SK-N-SH treated with all-trans-retinoic acid at 6 μM for 48 hours (cell line): ENCODE measurements at regions not wholly inside any gene's neighbourhood (a gene's known extent, or its start where the extent isn't known, plus 50 kb on each side); places are given as distances from the start of the nearest gene placed in this dataset.

ENCODE experiments used
- ATAC-seq: fragments of 200-7000 bp; cut with Tn5 transposase; 3 replicates; pipeline ENCODE4 v1.9.1; 2020; ENCODE audit warnings: mild to moderate bottlenecking, moderate library complexity
- BACH2 ChIP-seq: fragments of 250-450 bp; sonication (Bioruptor Pico); IDR thresholded peaks from 2 replicates; pipeline ENCODE4 v1.9.0; 2021; ENCODE audit warnings: mild to moderate bottlenecking, borderline replicate concordance
- CSDC2 ChIP-seq: fragments of 250-450 bp; sonication (Bioruptor Pico); IDR thresholded peaks from 2 replicates; pipeline ENCODE4 v1.5.0; 2020; ENCODE audit warnings: mild to moderate bottlenecking, moderate library complexity
- ESRRG ChIP-seq: fragments of 250-450 bp; sonication (Bioruptor Pico); IDR thresholded peaks from 2 replicates; pipeline ENCODE4 v1.6.1; 2021; ENCODE audit warnings: mild to moderate bottlenecking
- ISL1 ChIP-seq: fragments of 250-450 bp; sonication (Bioruptor Pico); IDR thresholded peaks from 2 replicates; pipeline ENCODE4 v2.1.2; 2022; ENCODE audit warnings: mild to moderate bottlenecking, moderate library complexity
- OSR1 ChIP-seq: fragments of 250-450 bp; sonication (Bioruptor Pico); IDR thresholded peaks from 2 replicates; pipeline ENCODE4 v1.8.0; 2022; ENCODE audit warnings: moderate library complexity, mild to moderate bottlenecking, inconsistent platforms
- PPARA ChIP-seq: fragments of 250-450 bp; sonication (Bioruptor Pico); IDR thresholded peaks from 2 replicates; pipeline ENCODE4 v1.5.0; 2020; ENCODE audit warnings: mild to moderate bottlenecking, borderline replicate concordance
- SNAI2 ChIP-seq: fragments of 250-450 bp; sonication (Bioruptor Pico); IDR thresholded peaks from 2 replicates; pipeline ENCODE4 v1.5.0; 2020; ENCODE audit warnings: mild to moderate bottlenecking, moderate library complexity
- TCF4 ChIP-seq: fragments of 250-450 bp; sonication (Bioruptor Pico); IDR thresholded peaks from 2 replicates; pipeline ENCODE4 v1.8.0; 2021; ENCODE audit warnings: mild to moderate bottlenecking, moderate library complexity, borderline replicate concordance
- TOX ChIP-seq: fragments of 250-450 bp; sonication (Bioruptor Pico); IDR thresholded peaks from 2 replicates; pipeline ENCODE4 v1.8.0; 2021; ENCODE audit warnings: mild to moderate bottlenecking, moderate library complexity, borderline replicate concordance
- ZC3H10 ChIP-seq: fragments of 250-450 bp; sonication (Bioruptor Pico); IDR thresholded peaks from 2 replicates; pipeline ENCODE4 v1.5.1; 2021; ENCODE audit warnings: mild to moderate bottlenecking, moderate library complexity
- ZFP3 ChIP-seq: fragments of 250-450 bp; sonication (Bioruptor Pico); IDR thresholded peaks from 2 replicates; pipeline ENCODE4 v1.5.0; 2020; ENCODE audit warnings: mild to moderate bottlenecking, moderate library complexity
- ZFP30 ChIP-seq: fragments of 450-650 bp; formaldehyde crosslinking; IDR thresholded peaks from 2 replicates; pipeline ENCODE4 v1.5.0; 2022; ENCODE audit warnings: mild to moderate bottlenecking, moderate library complexity
- ZNF565 ChIP-seq: fragments of 450-650 bp; formaldehyde crosslinking; conservative IDR thresholded peaks from 2 replicates; pipeline ENCODE4 v1.5.0; 2020; ENCODE audit warnings: low read depth, mild to moderate bottlenecking, moderate library complexity
- ZNF70 ChIP-seq: fragments of 450-650 bp; formaldehyde crosslinking; IDR thresholded peaks from 2 replicates; pipeline ENCODE4 v1.5.0; 2020; ENCODE audit warnings: mild to moderate bottlenecking, moderate library complexity
- ZNF8 ChIP-seq: fragments of 450-650 bp; formaldehyde crosslinking; IDR thresholded peaks from 2 replicates; pipeline ENCODE4 v1.5.0; 2020; ENCODE audit warnings: mild to moderate bottlenecking, moderate library complexity
- TF ChIP-seq, protein P1 (sequence below): fragments of 250-450 bp; sonication (Bioruptor Pico); IDR thresholded peaks from 2 replicates; pipeline ENCODE4 v1.8.0; 2020; ENCODE audit warnings: mild to moderate bottlenecking, moderate library complexity, borderline replicate concordance
- TF ChIP-seq, protein P2 (sequence below): fragments of 250-450 bp; sonication (Bioruptor Pico); IDR thresholded peaks from 2 replicates; pipeline ENCODE4 v1.5.1; 2021; ENCODE audit warnings: mild to moderate bottlenecking, moderate library complexity
- TF ChIP-seq, protein P3 (sequence below): fragments of 250-450 bp; sonication (Bioruptor Pico); IDR thresholded peaks from 2 replicates; pipeline ENCODE4 v1.8.0; 2021; ENCODE audit warnings: low read depth, mild to moderate bottlenecking, moderate library complexity, borderline replicate concordance

DNA sequence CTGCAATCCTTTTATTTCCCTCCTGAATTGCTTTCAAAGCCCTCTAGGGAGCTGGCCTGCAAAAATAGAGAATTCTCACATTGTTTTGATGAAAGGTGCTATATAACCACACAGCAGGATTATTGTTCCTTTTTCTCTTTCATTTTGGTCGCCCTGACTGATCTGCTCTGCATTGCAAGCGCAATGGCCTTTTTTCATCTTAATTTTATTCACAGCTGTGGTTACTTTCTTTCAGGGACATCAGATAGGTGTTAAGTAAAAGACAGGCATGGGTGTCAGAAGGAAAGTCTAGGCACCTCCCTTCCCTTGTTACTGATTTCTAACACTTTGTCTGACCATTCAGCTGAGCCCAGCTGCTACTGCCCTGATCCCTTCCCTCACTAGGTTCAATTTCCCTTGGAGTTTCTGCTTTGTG, 850.5 kb upstream of the MAP3K7 start:
- no peak for ATAC-seq
- TF ChIP-seq TCF4 (CRISPR knock-in tag) (no peak), PPARA (CRISPR knock-in tag) (no peak), SNAI2 (CRISPR knock-in tag) (no peak), CSDC2 (CRISPR knock-in tag) (no peak), ZNF70 (no peak), ESRRG (no peak), OSR1 (CRISPR knock-in tag) (no peak), ZC3H10 (CRISPR knock-in tag) (no peak), ZFP3 (CRISPR knock-in tag) (no peak), TOX (no peak), BACH2 (CRISPR knock-in tag) (no peak)
- TF ChIP-seq, protein P1, sequence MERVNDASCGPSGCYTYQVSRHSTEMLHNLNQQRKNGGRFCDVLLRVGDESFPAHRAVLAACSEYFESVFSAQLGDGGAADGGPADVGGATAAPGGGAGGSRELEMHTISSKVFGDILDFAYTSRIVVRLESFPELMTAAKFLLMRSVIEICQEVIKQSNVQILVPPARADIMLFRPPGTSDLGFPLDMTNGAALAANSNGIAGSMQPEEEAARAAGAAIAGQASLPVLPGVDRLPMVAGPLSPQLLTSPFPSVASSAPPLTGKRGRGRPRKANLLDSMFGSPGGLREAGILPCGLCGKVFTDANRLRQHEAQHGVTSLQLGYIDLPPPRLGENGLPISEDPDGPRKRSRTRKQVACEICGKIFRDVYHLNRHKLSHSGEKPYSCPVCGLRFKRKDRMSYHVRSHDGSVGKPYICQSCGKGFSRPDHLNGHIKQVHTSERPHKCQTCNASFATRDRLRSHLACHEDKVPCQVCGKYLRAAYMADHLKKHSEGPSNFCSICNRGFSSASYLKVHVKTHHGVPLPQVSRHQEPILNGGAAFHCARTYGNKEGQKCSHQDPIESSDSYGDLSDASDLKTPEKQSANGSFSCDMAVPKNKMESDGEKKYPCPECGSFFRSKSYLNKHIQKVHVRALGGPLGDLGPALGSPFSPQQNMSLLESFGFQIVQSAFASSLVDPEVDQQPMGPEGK: no peak
- TF ChIP-seq, protein P2, sequence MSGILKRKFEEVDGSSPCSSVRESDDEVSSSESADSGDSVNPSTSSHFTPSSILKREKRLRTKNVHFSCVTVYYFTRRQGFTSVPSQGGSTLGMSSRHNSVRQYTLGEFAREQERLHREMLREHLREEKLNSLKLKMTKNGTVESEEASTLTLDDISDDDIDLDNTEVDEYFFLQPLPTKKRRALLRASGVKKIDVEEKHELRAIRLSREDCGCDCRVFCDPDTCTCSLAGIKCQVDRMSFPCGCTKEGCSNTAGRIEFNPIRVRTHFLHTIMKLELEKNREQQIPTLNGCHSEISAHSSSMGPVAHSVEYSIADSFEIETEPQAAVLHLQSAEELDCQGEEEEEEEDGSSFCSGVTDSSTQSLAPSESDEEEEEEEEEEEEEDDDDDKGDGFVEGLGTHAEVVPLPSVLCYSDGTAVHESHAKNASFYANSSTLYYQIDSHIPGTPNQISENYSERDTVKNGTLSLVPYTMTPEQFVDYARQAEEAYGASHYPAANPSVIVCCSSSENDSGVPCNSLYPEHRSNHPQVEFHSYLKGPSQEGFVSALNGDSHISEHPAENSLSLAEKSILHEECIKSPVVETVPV: no peak
- TF ChIP-seq, protein P3, sequence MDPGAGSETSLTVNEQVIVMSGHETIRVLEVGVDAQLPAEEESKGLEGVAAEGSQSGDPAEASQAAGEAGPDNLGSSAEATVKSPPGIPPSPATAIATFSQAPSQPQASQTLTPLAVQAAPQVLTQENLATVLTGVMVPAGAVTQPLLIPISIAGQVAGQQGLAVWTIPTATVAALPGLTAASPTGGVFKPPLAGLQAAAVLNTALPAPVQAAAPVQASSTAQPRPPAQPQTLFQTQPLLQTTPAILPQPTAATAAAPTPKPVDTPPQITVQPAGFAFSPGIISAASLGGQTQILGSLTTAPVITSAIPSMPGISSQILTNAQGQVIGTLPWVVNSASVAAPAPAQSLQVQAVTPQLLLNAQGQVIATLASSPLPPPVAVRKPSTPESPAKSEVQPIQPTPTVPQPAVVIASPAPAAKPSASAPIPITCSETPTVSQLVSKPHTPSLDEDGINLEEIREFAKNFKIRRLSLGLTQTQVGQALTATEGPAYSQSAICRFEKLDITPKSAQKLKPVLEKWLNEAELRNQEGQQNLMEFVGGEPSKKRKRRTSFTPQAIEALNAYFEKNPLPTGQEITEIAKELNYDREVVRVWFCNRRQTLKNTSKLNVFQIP (CRISPR knock-in tag): no peak

DNA sequence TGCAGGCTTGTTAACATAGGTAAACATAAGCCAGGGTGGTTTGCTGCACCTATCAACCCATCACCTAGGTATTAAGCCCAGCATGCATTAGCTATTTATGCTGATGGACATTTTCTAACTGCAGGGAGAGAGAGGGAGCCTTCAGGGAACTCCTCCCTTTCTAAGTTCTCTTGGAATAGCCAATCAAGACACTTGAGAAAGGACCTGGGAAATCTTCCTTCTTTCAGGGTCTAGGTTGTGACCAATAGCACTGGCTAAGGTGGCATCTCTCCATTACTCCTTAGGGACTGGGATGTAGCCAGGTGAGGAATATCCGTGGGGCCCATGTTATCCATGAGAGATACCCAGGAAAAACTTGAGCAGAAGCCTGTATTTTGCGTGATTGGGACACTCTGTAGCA, 849.6 kb upstream of the MAP3K7 start:
- no peak for ATAC-seq
- TF ChIP-seq ISL1 (CRISPR knock-in tag): no peak
- TF ChIP-seq, protein P3 (CRISPR knock-in tag): no peak
- TF ChIP-seq CSDC2 (CRISPR knock-in tag): no peak
- TF ChIP-seq PPARA (CRISPR knock-in tag): no peak
- no peak for TF ChIP-seq ZFP30 (CRISPR knock-in tag)
- TF ChIP-seq ESRRG: no peak
- TF ChIP-seq OSR1 (CRISPR knock-in tag): no peak

DNA sequence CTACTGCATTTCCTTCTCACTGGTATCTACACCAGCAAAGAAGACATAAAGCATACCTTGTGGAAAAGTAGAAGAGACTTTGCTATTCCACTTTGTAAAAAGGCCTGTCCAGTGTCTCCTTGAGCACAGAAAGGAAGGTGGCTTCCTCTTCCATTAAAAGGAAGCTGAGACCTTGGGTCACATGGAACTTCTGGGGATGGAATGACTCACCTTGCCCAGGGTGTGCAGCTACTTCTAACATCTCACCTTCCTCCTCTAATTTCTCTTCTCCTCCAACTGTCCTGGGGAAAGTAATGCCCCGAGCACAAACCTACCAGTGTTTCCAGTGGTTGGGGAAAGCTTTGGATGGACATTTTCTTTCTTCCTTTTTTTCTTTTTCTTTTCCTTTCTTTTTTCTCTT, 848.8 kb upstream of the MAP3K7 start:
- no peak for ATAC-seq
- TF ChIP-seq ZFP30 (CRISPR knock-in tag) (no peak), TOX (no peak), ZNF8 (no peak), CSDC2 (CRISPR knock-in tag) (no peak), ZC3H10 (CRISPR knock-in tag) (no peak), OSR1 (CRISPR knock-in tag) (no peak), BACH2 (CRISPR knock-in tag) (no peak), TCF4 (CRISPR knock-in tag) (no peak), ZNF565 (CRISPR knock-in tag) (no peak)
- TF ChIP-seq, protein P3 (CRISPR knock-in tag): no peak
- TF ChIP-seq, protein P2: no peak
- TF ChIP-seq, protein P1: no peak
